Calu3 (cell line): ENCODE measurements at regions not wholly inside any gene's neighbourhood (a gene's known extent, or its start where the extent isn't known, plus 50 kb on each side); places are given as distances from the start of the nearest gene placed in this dataset.

Experiments
- BruUV-seq: library from RNA; stranded (reverse); fragments of 400-500 nt; replicated peaks from 2 replicates; lab custom pipeline; 2021; lab: Mats Ljungman, UMichigan
- CTCF ChIA-PET: fragments of 300-600 bp; sonication (Branson Sonifier 250); formaldehyde crosslinking; loops from one replicate; lab custom pipeline; 2022; ENCODE audit warnings: antibody characterized with exemption; lab: Charles Lee
- DNase-seq: peaks from one replicate; pipeline ENCODE4 v3.0.0; 2022
- H3K27ac Mint-ChIP-seq: one replicate; pipeline ENCODE4 v1.8.0; 2022; ENCODE audit warnings: mixed read lengths; ENCODE audit not compliant: unreplicated experiment
- H3K27me3 Mint-ChIP-seq: one replicate; pipeline ENCODE4 v1.8.0; 2022; ENCODE audit warnings: mixed read lengths; ENCODE audit not compliant: unreplicated experiment
- H3K36me3 Mint-ChIP-seq: one replicate; pipeline ENCODE4 v1.8.0; 2022; ENCODE audit warnings: mild to moderate bottlenecking, moderate library complexity, mixed read lengths; ENCODE audit not compliant: insufficient read depth, unreplicated experiment
- H3K4me1 Mint-ChIP-seq: one replicate; pipeline ENCODE4 v1.8.0; 2022; ENCODE audit warnings: mild to moderate bottlenecking, low read depth, mixed read lengths; ENCODE audit not compliant: unreplicated experiment
- H3K4me3 Mint-ChIP-seq: one replicate; pipeline ENCODE4 v1.8.0; 2022; ENCODE audit warnings: mild to moderate bottlenecking, low read depth, moderate library complexity, mixed read lengths; ENCODE audit not compliant: unreplicated experiment
- H3K9me3 Mint-ChIP-seq: one replicate; pipeline ENCODE4 v1.8.0; 2022; ENCODE audit warnings: low read depth, mixed read lengths; ENCODE audit not compliant: unreplicated experiment
- intact Hi-C: fragments of 100-400 bp; cut with micrococcal nuclease; formaldehyde crosslinking; loops from one replicate; pipeline ENCODE4 v1.10.0; 2022; ENCODE audit not compliant: unreplicated experiment
- TF ChIP-seq, protein P1 (sequence below): fragments of 200-600 bp; IDR thresholded peaks from one replicate; pipeline ENCODE4 v1.8.0; 2022; ENCODE audit warnings: antibody characterized with exemption; ENCODE audit not compliant: unreplicated experiment

- CTCF ChIA-PET, result interaction anchor here (0.7 kb wide), 1 partner anchor 10 kb away, joined by 3 read pairs; no protein-coding TSS in a partner anchor
- intact Hi-C loops, result no loop called here
- no TSS peak for BruUV-seq
- Mint-ChIP-seq H3K27me3 (no peaks in the 10 kb centered on the region), H3K27ac (no peak overlapping the region), H3K4me1 (no peaks in the 10 kb centered on the region), H3K9me3 (no peaks in the 10 kb centered on the region), H3K4me3 (no peak overlapping the region), H3K36me3 (no peaks in the 10 kb centered on the region)
- TF ChIP-seq, protein P1, sequence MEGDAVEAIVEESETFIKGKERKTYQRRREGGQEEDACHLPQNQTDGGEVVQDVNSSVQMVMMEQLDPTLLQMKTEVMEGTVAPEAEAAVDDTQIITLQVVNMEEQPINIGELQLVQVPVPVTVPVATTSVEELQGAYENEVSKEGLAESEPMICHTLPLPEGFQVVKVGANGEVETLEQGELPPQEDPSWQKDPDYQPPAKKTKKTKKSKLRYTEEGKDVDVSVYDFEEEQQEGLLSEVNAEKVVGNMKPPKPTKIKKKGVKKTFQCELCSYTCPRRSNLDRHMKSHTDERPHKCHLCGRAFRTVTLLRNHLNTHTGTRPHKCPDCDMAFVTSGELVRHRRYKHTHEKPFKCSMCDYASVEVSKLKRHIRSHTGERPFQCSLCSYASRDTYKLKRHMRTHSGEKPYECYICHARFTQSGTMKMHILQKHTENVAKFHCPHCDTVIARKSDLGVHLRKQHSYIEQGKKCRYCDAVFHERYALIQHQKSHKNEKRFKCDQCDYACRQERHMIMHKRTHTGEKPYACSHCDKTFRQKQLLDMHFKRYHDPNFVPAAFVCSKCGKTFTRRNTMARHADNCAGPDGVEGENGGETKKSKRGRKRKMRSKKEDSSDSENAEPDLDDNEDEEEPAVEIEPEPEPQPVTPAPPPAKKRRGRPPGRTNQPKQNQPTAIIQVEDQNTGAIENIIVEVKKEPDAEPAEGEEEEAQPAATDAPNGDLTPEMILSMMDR, result no peak
- DNase-seq, result no peak
Measured at GRCh38 chr3:76912841-76913383, 127.0 kb upstream of the ROBO2 start.

DNA sequence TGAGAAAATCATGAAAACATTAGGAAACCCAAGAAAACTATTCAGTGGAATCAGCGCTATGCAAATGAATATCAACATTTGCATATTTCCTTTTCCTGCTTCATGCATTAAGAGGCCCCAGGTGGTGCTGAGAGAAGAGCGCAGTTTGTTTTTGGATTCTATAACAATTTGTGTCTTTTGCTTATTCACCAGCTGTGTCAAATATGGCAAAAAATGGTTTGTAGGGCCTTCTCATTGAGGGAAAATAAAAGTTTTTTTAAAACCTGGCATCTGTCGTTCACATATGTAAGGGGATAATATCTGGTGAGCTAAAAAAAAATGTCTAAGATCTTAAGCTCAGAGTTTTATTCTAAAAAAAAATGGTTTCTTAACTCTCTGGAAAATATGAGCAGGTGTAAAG lies 122.5 kb upstream of the ROBO2 start:
- no peak overlapping the region for H3K4me3 Mint-ChIP-seq
- no peak overlapping the region for H3K27ac Mint-ChIP-seq
- no peaks in the 10 kb centered on the region for H3K9me3 Mint-ChIP-seq
- no peaks in the 10 kb centered on the region for H3K4me1 Mint-ChIP-seq
- TF ChIP-seq, protein P1, result no peak
- H3K27me3 Mint-ChIP-seq, result no peaks in the 10 kb centered on the region
- CTCF ChIA-PET, result no interaction called here
- intact Hi-C loops, result no loop called here
- no peaks in the 10 kb centered on the region for H3K36me3 Mint-ChIP-seq
- DNase-seq, result no peak
- no TSS peak for BruUV-seq

DNA sequence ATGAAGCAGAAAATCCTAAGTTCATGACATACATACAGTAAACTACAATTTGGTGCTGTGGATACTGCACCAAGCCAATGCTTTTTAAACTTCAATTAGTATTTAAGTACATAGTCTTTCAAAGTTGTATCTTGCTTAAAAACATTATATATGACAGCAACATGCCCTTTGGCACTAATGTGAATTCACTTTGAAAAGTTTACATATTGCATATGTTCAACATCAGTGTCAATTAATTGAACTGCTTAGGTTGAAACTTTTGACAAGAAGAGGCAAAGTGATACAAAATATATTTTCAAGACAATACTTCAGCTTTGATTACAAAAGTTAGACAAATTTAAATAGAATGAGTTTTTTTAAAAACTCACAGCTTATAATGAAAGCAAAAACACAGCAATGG lies 119.4 kb upstream of the ROBO2 start:
- H3K4me1 Mint-ChIP-seq, result no peaks in the 10 kb centered on the region
- no peaks in the 10 kb centered on the region for H3K27me3 Mint-ChIP-seq
- H3K9me3 Mint-ChIP-seq, result peaks cover 2% of the 10 kb centered on the region
- BruUV-seq, result no TSS peak
- H3K4me3 Mint-ChIP-seq, result no peak overlapping the region
- H3K27ac Mint-ChIP-seq, result no peak overlapping the region
- TF ChIP-seq, protein P1, result no peak
- DNase-seq, result no peak
- intact Hi-C loops, result no loop called here
- CTCF ChIA-PET, result no interaction called here
- no peaks in the 10 kb centered on the region for H3K36me3 Mint-ChIP-seq

DNA sequence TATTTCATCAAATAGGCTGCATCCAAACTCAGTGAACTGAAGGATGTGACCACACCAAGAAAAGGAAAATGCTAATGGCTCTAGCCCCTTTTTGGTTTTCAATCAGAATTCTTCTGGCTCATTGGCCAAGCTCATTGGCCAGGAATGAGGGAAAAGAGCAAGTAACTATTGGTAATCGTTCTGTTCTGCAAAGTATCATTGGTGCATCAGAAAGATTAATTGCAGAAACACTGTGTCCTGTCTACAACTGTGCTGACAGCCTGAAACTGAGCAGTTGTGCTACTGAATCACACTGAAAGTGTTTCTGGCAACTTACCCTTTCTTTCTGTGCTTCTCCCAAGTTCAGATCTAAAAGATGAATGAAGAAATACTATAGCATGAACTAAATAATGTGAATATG lies 116.4 kb upstream of the ROBO2 start:
- no peaks in the 10 kb centered on the region for H3K27me3 Mint-ChIP-seq
- no TSS peak for BruUV-seq
- no peaks in the 10 kb centered on the region for H3K4me1 Mint-ChIP-seq
- intact Hi-C loops, result no loop called here
- no peak overlapping the region for H3K4me3 Mint-ChIP-seq
- TF ChIP-seq, protein P1, result no peak
- H3K27ac Mint-ChIP-seq, result no peak overlapping the region
- peaks cover 2% of the 10 kb centered on the region for H3K9me3 Mint-ChIP-seq
- CTCF ChIA-PET, result no interaction called here
- H3K36me3 Mint-ChIP-seq, result no peaks in the 10 kb centered on the region
- no peak for DNase-seq
